PC-3 (cell line): ENCODE measurements at regions not wholly inside any gene's neighbourhood (a gene's known extent, or its start where the extent isn't known, plus 50 kb on each side); places are given as distances from the start of the nearest gene placed in this dataset.

Experiments
- CTCF ChIP-seq: fragments of 300-600 bp; sonication (generic); conservative IDR thresholded peaks from 2 replicates; pipeline ENCODE4 v1.5.1; 2017; ENCODE audit warnings: antibody characterized with exemption, low read depth, mild to moderate bottlenecking, low read length
- EZH2 ChIP-seq: fragments of 300-600 bp; sonication (generic); IDR thresholded peaks from one replicate; pipeline ENCODE4 v1.6.1; 2017; ENCODE audit warnings: antibody characterized with exemption, mild to moderate bottlenecking, low read length; ENCODE audit not compliant: unreplicated experiment
- EZH2phosphoT487 ChIP-seq: fragments of 300-600 bp; sonication (generic); IDR thresholded peaks from 2 replicates; pipeline ENCODE4 v1.6.1; 2018; ENCODE audit warnings: mild to moderate bottlenecking, antibody characterized with exemption, low read length, borderline replicate concordance

GRCh38 chr5:10914741-10915480, 153.9 kb upstream of the DAP start:
- TF ChIP-seq CTCF (no peak), EZH2 (no peak), EZH2phosphoT487 (no peak)
